ENCODE measurements at regions not wholly inside any gene's neighbourhood (a gene's known extent, or its start where the extent isn't known, plus 50 kb on each side); places are given as distances from the start of the nearest gene placed in this dataset.

GRCh38 chrX:137684591-137684990, 118.7 kb downstream of the ZIC3 start:
- Histone ChIP-seq H4K20me1 (ENCODE audit: insufficient read depth) (no peaks in the 10 kb centered on the region), H3K27ac (ENCODE audit: low read depth, low read length) (no peak overlapping the region), H3K4me3 (replicated peaks in 1 of 2; ENCODE audit: low read depth in 1 of 2, low read length in 2 of 2) (no peak overlapping the region), H3K4me1 (ENCODE audit: control insufficient read depth in 1 of 2, insufficient read depth in 2 of 2, low read length in 2 of 2) (no peaks in the 10 kb centered on the region), H3K4me2 (ENCODE audit: low read length) (no peak overlapping the region), H3K9me2 (ENCODE audit: insufficient read depth) (no peaks in the 10 kb centered on the region), H3K9me3 (ENCODE audit: control insufficient read depth in 1 of 2, insufficient read depth in 1 of 2, low read depth in 1 of 2, low read length in 2 of 2) (no peaks in the 10 kb centered on the region), H2AFZ (ENCODE audit: low read depth, low read length, poor library complexity, severe bottlenecking) (no peak overlapping the region), H3K36me3 (ENCODE audit: control insufficient read depth in 1 of 2, insufficient read depth in 2 of 2, low read length in 2 of 2) (no peaks in the 10 kb centered on the region), H3K27me3 (ENCODE audit: insufficient read depth, low read length) (no peaks in the 10 kb centered on the region), H3K79me2 (ENCODE audit: insufficient read depth, low read length) (no peaks in the 10 kb centered on the region), H3K9ac (ENCODE audit: low read length) (no peak overlapping the region)
- RAD21 ChIA-PET (ENCODE audit: low non-redundant PET in 1 of 2, low total read pairs in 2 of 2, uncharacterized antibody in 2 of 2, unreplicated experiment in 2 of 2) = no interaction called here
- no peak for DNase-seq (ENCODE audit: low read depth, low spot score)
- no TSS peak for BruUV-seq (replicated peaks)
- intact Hi-C loops (cut with micrococcal nuclease) = no loop called here
- CTCF ChIA-PET = no interaction called here
- ATAC-seq = no peak
- TF ChIP-seq FOSL1 (IDR thresholded peaks at IDR 0.05; ENCODE audit: low read depth) = no peak
- TF ChIP-seq YY1 (IDR thresholded peaks at IDR 0.05; ENCODE audit: extremely low read depth, insufficient replicate concordance, low read depth, low read length) = no peak
- TF ChIP-seq SIN3A (IDR thresholded peaks at IDR 0.05; ENCODE audit: low read depth) = no peak
- TF ChIP-seq CBX3 (IDR thresholded peaks at IDR 0.05; ENCODE audit: low read depth) = no peak
- no peak for TF ChIP-seq SRF (IDR thresholded peaks at IDR 0.05; ENCODE audit: low read depth)
- no peak for TF ChIP-seq RAD21 (IDR thresholded peaks at IDR 0.05; ENCODE audit: low read depth)
- no peak for TF ChIP-seq TCF7L2 (IDR thresholded peaks at IDR 0.05; ENCODE audit: borderline replicate concordance, extremely low read depth, insufficient read depth, insufficient read length)
- no peak for TF ChIP-seq REST (IDR thresholded peaks at IDR 0.05; ENCODE audit: low read depth)
- no peak for TF ChIP-seq EGR1 (IDR thresholded peaks at IDR 0.05; ENCODE audit: low read depth)
- no peak for TF ChIP-seq EZH2 (IDR thresholded peaks at IDR 0.05)
- no peak for TF ChIP-seq CEBPB (IDR thresholded peaks at IDR 0.05; ENCODE audit: low read depth)
- TF ChIP-seq ELF1 (IDR thresholded peaks at IDR 0.05; ENCODE audit: borderline replicate concordance, low read depth) = no peak
- TF ChIP-seq MAX (IDR thresholded peaks at IDR 0.05) = no peak
- no peak for TF ChIP-seq JUND (IDR thresholded peaks at IDR 0.05)
- TF ChIP-seq ATF3 (IDR thresholded peaks at IDR 0.05) = no peak
- TF ChIP-seq ZNF274 (IDR thresholded peaks at IDR 0.05; ENCODE audit: low read depth, low read length) = no peak
- TF ChIP-seq POLR2AphosphoS5 (IDR thresholded peaks at IDR 0.05; ENCODE audit: low read depth, low read length) = no peak
- TF ChIP-seq EZH2phosphoT487 (IDR thresholded peaks at IDR 0.05; ENCODE audit: borderline replicate concordance) = no peak
- POLR2A ChIA-PET = no interaction called here
